Kidney (tissue), 13 donors: ENCODE measurements at regions not wholly inside any gene's neighbourhood (a gene's known extent, or its start where the extent isn't known, plus 50 kb on each side); places are given as distances from the start of the nearest gene placed in this dataset.

Experiments
- DNase-seq, 5 donors: peaks; one replicate each; pipeline ENCODE4 v3.0.0-alpha.2; 2013 to 2020
- FAIRE-seq: peaks from 2 replicates; lab custom pipeline; 2012; peaks lifted over from hg19 to GRCh38; lab: Jason Lieb, UNC
- H3K27ac ChIP-seq, 2 donors: one replicate each; pipeline ENCODE4 v1.7.0; 2013; ENCODE audit warnings: low read depth in 2 of 2, low read length in 2 of 2, inconsistent platforms in 1 of 2
- H3K27me3 ChIP-seq: one replicate; pipeline ENCODE4 v1.7.1; 2013; ENCODE audit warnings: low read length, inconsistent platforms; ENCODE audit not compliant: control insufficient read depth, insufficient read depth
- H3K36me3 ChIP-seq, 3 donors: one replicate each; pipeline versions ENCODE4 v1.7.0 to v1.7.1; 2013; ENCODE audit warnings: low read length in 3 of 3, control low read depth in 1 of 3, inconsistent platforms in 1 of 3; ENCODE audit not compliant: insufficient read depth in 3 of 3, control insufficient read depth in 2 of 3
- H3K4me1 ChIP-seq, 3 donors: one replicate each; pipeline versions ENCODE4 v1.7.0 to v1.7.1; 2013; ENCODE audit warnings: low read length in 3 of 3, inconsistent platforms in 1 of 3, low read depth in 1 of 3; ENCODE audit not compliant: control insufficient read depth in 2 of 3, insufficient read depth in 2 of 3
- H3K4me3 ChIP-seq, 3 donors: one replicate each; pipeline versions ENCODE4 v1.7.0 to v1.8.1; 2013; ENCODE audit warnings: low read length in 3 of 3, control low read depth in 1 of 3, inconsistent platforms in 1 of 3
- H3K9ac ChIP-seq, 3 donors: one replicate each; pipeline versions ENCODE4 v1.7.0 to v1.7.1; 2013; ENCODE audit warnings: low read length in 3 of 3, control low read depth in 1 of 3, inconsistent platforms in 1 of 3
- H3K9me3 ChIP-seq, 3 donors: one replicate each; pipeline versions ENCODE4 v1.7.0 to v1.7.1; 2013; ENCODE audit warnings: low read length in 3 of 3, control low read depth in 1 of 3, inconsistent platforms in 1 of 3; ENCODE audit not compliant: control insufficient read depth in 2 of 3, insufficient read depth in 1 of 3
- intact Hi-C: fragments of 100-400 bp; cut with DNase I; formaldehyde crosslinking; loops from one replicate; pipeline ENCODE4 v1.11.1; 2022
- TF ChIP-seq, protein P1 (sequence below): IDR thresholded peaks from 3 replicates; pipeline ENCODE4 v1.5.1; 2012; ENCODE audit warnings: mild to moderate bottlenecking, moderate library complexity, borderline replicate concordance; ENCODE audit not compliant: insufficient read depth; ENCODE audit errors: extremely low read depth
- donor health status: control.
- donor health status: control.
- donor health status: control.
- donor health status: control.
- donor health status: control.
- donor health status: DM: yes; HTN: yes; CAD: no.
- donor health status: Normal renal cell carcinoma (clear cell type).

DNA sequence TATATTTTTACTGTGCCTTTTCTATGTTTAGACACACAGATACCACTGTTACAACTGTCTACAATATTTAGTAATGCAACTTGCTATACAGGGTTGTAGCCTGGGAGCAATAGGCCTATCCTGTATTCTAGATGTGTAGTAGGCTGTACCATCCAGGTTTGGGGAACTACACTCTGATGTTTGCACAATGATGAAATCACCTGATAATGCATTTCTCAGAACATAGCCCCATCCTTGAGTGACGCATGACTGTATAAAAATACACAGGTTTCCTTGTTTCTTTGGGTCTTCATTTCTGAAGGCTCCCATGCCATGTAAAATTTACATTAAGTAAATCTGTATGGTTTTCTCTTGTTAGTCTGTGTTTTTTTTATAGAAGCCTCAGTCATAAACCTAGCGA, 270.9 kb upstream of the SKOR2 start:
- no peak for DNase-seq
- TF ChIP-seq, protein P1, sequence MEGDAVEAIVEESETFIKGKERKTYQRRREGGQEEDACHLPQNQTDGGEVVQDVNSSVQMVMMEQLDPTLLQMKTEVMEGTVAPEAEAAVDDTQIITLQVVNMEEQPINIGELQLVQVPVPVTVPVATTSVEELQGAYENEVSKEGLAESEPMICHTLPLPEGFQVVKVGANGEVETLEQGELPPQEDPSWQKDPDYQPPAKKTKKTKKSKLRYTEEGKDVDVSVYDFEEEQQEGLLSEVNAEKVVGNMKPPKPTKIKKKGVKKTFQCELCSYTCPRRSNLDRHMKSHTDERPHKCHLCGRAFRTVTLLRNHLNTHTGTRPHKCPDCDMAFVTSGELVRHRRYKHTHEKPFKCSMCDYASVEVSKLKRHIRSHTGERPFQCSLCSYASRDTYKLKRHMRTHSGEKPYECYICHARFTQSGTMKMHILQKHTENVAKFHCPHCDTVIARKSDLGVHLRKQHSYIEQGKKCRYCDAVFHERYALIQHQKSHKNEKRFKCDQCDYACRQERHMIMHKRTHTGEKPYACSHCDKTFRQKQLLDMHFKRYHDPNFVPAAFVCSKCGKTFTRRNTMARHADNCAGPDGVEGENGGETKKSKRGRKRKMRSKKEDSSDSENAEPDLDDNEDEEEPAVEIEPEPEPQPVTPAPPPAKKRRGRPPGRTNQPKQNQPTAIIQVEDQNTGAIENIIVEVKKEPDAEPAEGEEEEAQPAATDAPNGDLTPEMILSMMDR: no peak
- intact Hi-C loops: no loop called here
- Histone ChIP-seq H3K9ac (no peak overlapping the region), H3K4me1 (no peaks in the 10 kb centered on the region), H3K36me3 (no peaks in the 10 kb centered on the region), H3K27ac (no peak overlapping the region), H3K9me3 (no peaks in the 10 kb centered on the region), H3K27me3 (no peaks in the 10 kb centered on the region), H3K4me3 (no peak overlapping the region)
- FAIRE-seq: no peak

DNA sequence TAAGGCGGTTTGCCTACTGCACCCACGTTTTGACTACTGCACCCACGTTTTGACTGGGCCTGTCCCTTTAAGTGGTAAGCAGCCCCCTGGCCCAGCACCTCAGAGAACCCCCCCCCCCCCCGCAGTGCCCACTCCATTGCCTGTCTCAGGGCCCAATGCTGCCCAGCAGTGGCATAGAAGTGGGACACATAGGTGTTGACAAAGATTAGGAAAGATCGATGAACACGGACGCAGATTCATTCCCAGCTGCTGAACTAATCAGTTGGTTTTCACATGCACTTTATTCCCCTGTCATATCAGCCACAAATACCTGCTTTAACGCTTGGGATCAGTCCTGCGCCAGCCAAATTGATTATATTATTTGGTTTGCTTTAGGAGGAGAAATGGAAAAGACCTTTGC, 268.8 kb upstream of the SKOR2 start:
- H3K9ac ChIP-seq: no peak overlapping the region
- no peak overlapping the region for H3K4me3 ChIP-seq
- no peaks in the 10 kb centered on the region for H3K27me3 ChIP-seq
- no peaks in the 10 kb centered on the region for H3K36me3 ChIP-seq
- FAIRE-seq (no peak), DNase-seq (no peak)
- intact Hi-C loops: no loop called here
- H3K27ac ChIP-seq: no peak overlapping the region
- no peaks in the 10 kb centered on the region for H3K4me1 ChIP-seq
- TF ChIP-seq, protein P1: no peak
- H3K9me3 ChIP-seq: no peaks in the 10 kb centered on the region

DNA sequence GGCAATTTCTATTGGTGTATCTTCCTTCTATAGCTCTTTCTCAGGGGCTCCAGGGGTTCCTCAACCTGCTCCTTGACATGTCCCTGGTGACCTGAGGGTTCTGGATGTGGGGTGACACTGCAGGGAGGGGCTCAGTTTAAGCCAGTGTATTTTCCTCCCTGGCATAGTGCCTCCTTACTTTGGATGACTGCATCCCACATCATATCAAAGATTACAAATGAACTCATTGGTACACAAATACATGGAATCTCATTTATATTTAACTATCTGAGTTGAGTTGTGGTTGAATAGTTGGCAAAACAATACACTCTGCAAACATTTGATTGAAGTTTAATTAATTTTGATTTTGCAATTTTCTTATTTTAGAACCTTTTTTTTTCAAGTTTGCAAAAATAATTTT, 268.2 kb upstream of the SKOR2 start:
- Histone ChIP-seq H3K9me3 (no peaks in the 10 kb centered on the region), H3K36me3 (no peaks in the 10 kb centered on the region), H3K27ac (no peak overlapping the region), H3K4me1 (no peaks in the 10 kb centered on the region), H3K9ac (no peak overlapping the region), H3K4me3 (no peak overlapping the region), H3K27me3 (no peaks in the 10 kb centered on the region)
- FAIRE-seq (no peak), DNase-seq (no peak)
- TF ChIP-seq, protein P1: no peak
- intact Hi-C loops: no loop called here

DNA sequence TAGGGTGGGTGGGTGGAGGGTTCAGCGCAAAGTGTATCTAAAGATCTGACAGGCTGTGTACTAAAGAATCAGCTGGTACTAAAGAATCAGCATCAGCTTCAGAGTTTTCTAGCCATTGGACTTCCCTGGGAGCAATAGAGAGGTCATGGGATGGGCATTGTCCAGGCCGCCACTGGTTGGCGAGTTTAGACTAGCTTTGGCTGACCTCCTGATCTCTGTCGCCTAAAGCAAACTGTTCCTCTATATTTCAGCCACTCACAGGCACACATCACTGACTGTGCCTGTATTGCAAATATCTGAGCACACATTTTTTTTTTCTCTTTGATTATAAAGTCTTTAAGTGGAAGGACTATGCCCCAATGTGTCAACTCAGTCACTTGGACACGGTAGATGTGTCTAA, 267.8 kb upstream of the SKOR2 start:
- no peaks in the 10 kb centered on the region for H3K4me1 ChIP-seq
- H3K4me3 ChIP-seq: no peak overlapping the region
- no peaks in the 10 kb centered on the region for H3K9me3 ChIP-seq
- no peaks in the 10 kb centered on the region for H3K27me3 ChIP-seq
- H3K27ac ChIP-seq: no peak overlapping the region
- FAIRE-seq: no peak
- TF ChIP-seq, protein P1: no peak
- H3K36me3 ChIP-seq: no peaks in the 10 kb centered on the region
- DNase-seq: no peak
- intact Hi-C loops: no loop called here
- no peak overlapping the region for H3K9ac ChIP-seq
